Gastroesophageal sphincter (tissue), 4 donors: ENCODE measurements at regions not wholly inside any gene's neighbourhood (a gene's known extent, or its start where the extent isn't known, plus 50 kb on each side); places are given as distances from the start of the nearest gene placed in this dataset.

Source experiments
- ATAC-seq: fragments of 150-250 bp; one replicate; pipeline ENCODE4 v1.9.1; 2016; ENCODE audit warnings: mild to moderate bottlenecking, moderate library complexity
- H3K27ac ChIP-seq, 4 donors: fragments of 200-600 bp; sonication (generic) in 3 of 4; 1 replicate in 3 of 4; 2 replicates in 1 of 4; pipeline ENCODE4 v1.5.1; 2016 to 2019
- H3K27me3 ChIP-seq: fragments of 200-600 bp; sonication (generic); one replicate; pipeline ENCODE4 v1.5.1; 2019
- H3K36me3 ChIP-seq, 2 donors: fragments of 200-600 bp; sonication (generic); one replicate each; pipeline ENCODE4 v1.5.1; 2019; ENCODE audit warnings: control low read depth in 1 of 2
- H3K4me1 ChIP-seq, 3 donors: fragments of 200-600 bp; sonication (generic); 1 replicate in 2 of 3; 2 replicates in 1 of 3; pipeline ENCODE4 v1.5.1; 2016 to 2019; ENCODE audit warnings: control low read depth in 2 of 3
- H3K4me3 ChIP-seq, 2 donors: fragments of 200-600 bp; sonication (generic); one replicate each; pipeline ENCODE4 v1.5.1; 2019; ENCODE audit warnings: mild to moderate bottlenecking in 1 of 2, moderate library complexity in 1 of 2
- H3K9me3 ChIP-seq, 3 donors: fragments of 200-600 bp; sonication (generic); one replicate each; pipeline ENCODE4 v1.5.1; 2017 to 2019; ENCODE audit warnings: control low read depth in 2 of 3
- CTCF ChIP-seq, 4 experiments: fragments of 200-600 bp in 2 of 4; fragments of 450-650 bp in 2 of 4; sonication (generic) in 1 of 4; IDR thresholded peaks; one replicate each; pipeline ENCODE4 v1.5.1; 2017 to 2019; ENCODE audit warnings: antibody characterized with exemption in 4 of 4, mild to moderate bottlenecking in 2 of 4, moderate library complexity in 2 of 4
- EP300 ChIP-seq: sonication (generic); formaldehyde crosslinking; IDR thresholded peaks from one replicate; pipeline ENCODE4 v1.6.1; 2017; ENCODE audit warnings: antibody characterized with exemption, mild to moderate bottlenecking
- POLR2A ChIP-seq, 2 donors: fragments of 450-650 bp; IDR thresholded peaks; one replicate each; pipeline ENCODE4 v1.6.1; 2017; ENCODE audit warnings: antibody characterized with exemption in 2 of 2, mild to moderate bottlenecking in 2 of 2, moderate library complexity in 1 of 2
- POLR2AphosphoS5 ChIP-seq: sonication (generic); formaldehyde crosslinking; IDR thresholded peaks from one replicate; pipeline ENCODE4 v1.6.1; 2017; ENCODE audit warnings: antibody characterized with exemption
- WGBS, 2 donors: methylation state at CpG; one replicate each; pipeline ENCODE4 v1.1.5; 2018; ENCODE audit warnings: low coverage in 1 of 2; 5-methylcytosine and 5-hydroxymethylcytosine counted together

GRCh38 chr18:5625076-5625475, 81.3 kb upstream of the EPB41L3 start:
- Histone ChIP-seq H3K27me3 (peaks cover 63% of the 10 kb centered on the region), H3K36me3 (no peaks in the 10 kb centered on the region), H3K9me3 (no peaks in the 10 kb centered on the region), H3K4me1 (peaks cover 0 to 24% (median 0%) of the 10 kb centered on the region in 3 donors), H3K27ac (no peak overlapping the region), H3K4me3 (no peak overlapping the region)
- ATAC-seq, result no peak
- WGBS, 2 donors, result 37 to 56% methylated on average over 4 of the region's 4 CpGs
- TF ChIP-seq POLR2AphosphoS5 (no peak), CTCF (IDR thresholded peaks at IDR 0.05) (no peak), EP300 (no peak), POLR2A (IDR thresholded peaks at IDR 0.05) (no peak)

DNA sequence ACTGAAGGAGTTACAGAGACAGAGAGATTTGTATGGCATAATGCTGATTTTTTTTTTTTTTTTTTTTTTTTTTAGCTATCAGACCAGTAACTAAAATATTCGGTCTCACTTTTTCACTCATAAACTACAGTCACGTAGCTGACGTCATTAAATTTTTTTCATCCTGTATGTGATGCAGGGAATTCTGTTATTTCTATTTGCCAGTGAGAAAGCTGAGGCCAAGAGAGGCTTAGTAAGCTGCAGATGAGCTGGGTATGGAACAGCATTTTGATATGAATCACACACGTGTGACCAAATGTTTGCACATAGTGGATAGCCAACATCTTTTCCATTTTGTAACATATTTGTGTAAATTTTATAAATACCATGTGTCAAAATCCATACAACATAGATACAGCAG, 79.1 kb upstream of the EPB41L3 start:
- ATAC-seq, result no peak
- H3K4me1 ChIP-seq, result peaks cover 0 to 2% (median 0%) of the 10 kb centered on the region in 3 donors
- H3K27me3 ChIP-seq, result peaks cover 41% of the 10 kb centered on the region
- no peaks in the 10 kb centered on the region for H3K9me3 ChIP-seq
- WGBS, 2 donors, result 86 to 94% methylated on average over 3 to 4 of the region's 4 CpGs
- no peak for TF ChIP-seq POLR2A (IDR thresholded peaks at IDR 0.05)
- no peak for TF ChIP-seq POLR2AphosphoS5
- no peak for TF ChIP-seq EP300
- no peak for TF ChIP-seq CTCF (IDR thresholded peaks at IDR 0.05)
- no peak overlapping the region for H3K27ac ChIP-seq
- H3K36me3 ChIP-seq, result no peaks in the 10 kb centered on the region
- no peak overlapping the region for H3K4me3 ChIP-seq

- H3K27me3 ChIP-seq, result peaks cover 17% of the 10 kb centered on the region
- TF ChIP-seq EP300, result no peak
- no peak for TF ChIP-seq POLR2AphosphoS5
- no peak for TF ChIP-seq CTCF (IDR thresholded peaks at IDR 0.05)
- no peak for TF ChIP-seq POLR2A (IDR thresholded peaks at IDR 0.05)
- H3K4me1 ChIP-seq, result no peaks in the 10 kb centered on the region
- ATAC-seq, result peak; percentile 43
- WGBS, 2 donors, result 43 to 62% methylated on average over 3 of the region's 3 CpGs
- no peaks in the 10 kb centered on the region for H3K36me3 ChIP-seq
- H3K9me3 ChIP-seq, result no peaks in the 10 kb centered on the region
- no peak overlapping the region for H3K4me3 ChIP-seq
- no peak overlapping the region for H3K27ac ChIP-seq
Observed at GRCh38 chr18:5620289-5620688, 76.5 kb upstream of the EPB41L3 start.

GRCh38 chr18:5619376-5619775, 75.6 kb upstream of the EPB41L3 start:
- H3K27ac ChIP-seq, result no peak overlapping the region
- WGBS, 2 donors, result 45 to 50% methylated on average over 1 of the region's 1 CpG
- H3K27me3 ChIP-seq, result peaks cover 9% of the 10 kb centered on the region
- H3K9me3 ChIP-seq, result no peaks in the 10 kb centered on the region
- TF ChIP-seq POLR2A (IDR thresholded peaks at IDR 0.05) (no peak), EP300 (no peak), CTCF (IDR thresholded peaks at IDR 0.05) (no peak), POLR2AphosphoS5 (no peak)
- no peak for ATAC-seq
- no peaks in the 10 kb centered on the region for H3K36me3 ChIP-seq
- no peaks in the 10 kb centered on the region for H3K4me1 ChIP-seq
- no peak overlapping the region for H3K4me3 ChIP-seq

GRCh38 chr18:5618047-5618688, 74.4 kb upstream of the EPB41L3 start:
- no peak for ATAC-seq
- TF ChIP-seq CTCF (IDR thresholded peaks at IDR 0.05) (no peak), EP300 (no peak), POLR2A (IDR thresholded peaks at IDR 0.05) (no peak), POLR2AphosphoS5 (no peak)
- H3K4me3 ChIP-seq, result no peak overlapping the region
- H3K27ac ChIP-seq, result no peak overlapping the region
- WGBS, 2 donors, result 49 to 71% methylated on average over 6 of the region's 6 CpGs
- H3K9me3 ChIP-seq, result no peaks in the 10 kb centered on the region
- H3K36me3 ChIP-seq, result no peaks in the 10 kb centered on the region
- H3K4me1 ChIP-seq, result no peaks in the 10 kb centered on the region
- no peaks in the 10 kb centered on the region for H3K27me3 ChIP-seq
